Gastroesophageal sphincter (tissue), 3 donors: ENCODE measurements at regions not wholly inside any gene's neighbourhood (a gene's known extent, or its start where the extent isn't known, plus 50 kb on each side); places are given as distances from the start of the nearest gene placed in this dataset.

Experiments used
- CTCF ChIP-seq, 4 experiments: fragments of 200-600 bp in 2 of 4; fragments of 450-650 bp in 2 of 4; sonication (generic) in 1 of 4; IDR thresholded peaks; one replicate each; pipeline ENCODE4 v1.5.1; 2017 to 2019; ENCODE audit warnings: antibody characterized with exemption in 4 of 4, mild to moderate bottlenecking in 2 of 4, moderate library complexity in 2 of 4
- EP300 ChIP-seq: sonication (generic); formaldehyde crosslinking; IDR thresholded peaks from one replicate; pipeline ENCODE4 v1.6.1; 2017; ENCODE audit warnings: antibody characterized with exemption, mild to moderate bottlenecking
- POLR2A ChIP-seq, 2 donors: fragments of 450-650 bp; IDR thresholded peaks; one replicate each; pipeline ENCODE4 v1.6.1; 2017; ENCODE audit warnings: antibody characterized with exemption in 2 of 2, mild to moderate bottlenecking in 2 of 2, moderate library complexity in 1 of 2
- POLR2AphosphoS5 ChIP-seq: sonication (generic); formaldehyde crosslinking; IDR thresholded peaks from one replicate; pipeline ENCODE4 v1.6.1; 2017; ENCODE audit warnings: antibody characterized with exemption

GRCh38 chr1:195047772-195048171 lies 1560.5 kb downstream of the KCNT2 start:
- no peak for TF ChIP-seq POLR2AphosphoS5
- TF ChIP-seq CTCF (IDR thresholded peaks at IDR 0.05) = no peak
- no peak for TF ChIP-seq POLR2A (IDR thresholded peaks at IDR 0.05)
- TF ChIP-seq EP300 = no peak
